ENCODE measurements at regions not wholly inside any gene's neighbourhood (a gene's known extent, or its start where the extent isn't known, plus 50 kb on each side); places are given as distances from the start of the nearest gene placed in this dataset.

- TF ChIP-seq CTCF (IDR thresholded peaks at IDR 0.05), result no peak
- no peak for TF ChIP-seq POLR2AphosphoS5 (IDR thresholded peaks at IDR 0.05; ENCODE audit: low read depth, low read length)
- TF ChIP-seq, protein P1, sequence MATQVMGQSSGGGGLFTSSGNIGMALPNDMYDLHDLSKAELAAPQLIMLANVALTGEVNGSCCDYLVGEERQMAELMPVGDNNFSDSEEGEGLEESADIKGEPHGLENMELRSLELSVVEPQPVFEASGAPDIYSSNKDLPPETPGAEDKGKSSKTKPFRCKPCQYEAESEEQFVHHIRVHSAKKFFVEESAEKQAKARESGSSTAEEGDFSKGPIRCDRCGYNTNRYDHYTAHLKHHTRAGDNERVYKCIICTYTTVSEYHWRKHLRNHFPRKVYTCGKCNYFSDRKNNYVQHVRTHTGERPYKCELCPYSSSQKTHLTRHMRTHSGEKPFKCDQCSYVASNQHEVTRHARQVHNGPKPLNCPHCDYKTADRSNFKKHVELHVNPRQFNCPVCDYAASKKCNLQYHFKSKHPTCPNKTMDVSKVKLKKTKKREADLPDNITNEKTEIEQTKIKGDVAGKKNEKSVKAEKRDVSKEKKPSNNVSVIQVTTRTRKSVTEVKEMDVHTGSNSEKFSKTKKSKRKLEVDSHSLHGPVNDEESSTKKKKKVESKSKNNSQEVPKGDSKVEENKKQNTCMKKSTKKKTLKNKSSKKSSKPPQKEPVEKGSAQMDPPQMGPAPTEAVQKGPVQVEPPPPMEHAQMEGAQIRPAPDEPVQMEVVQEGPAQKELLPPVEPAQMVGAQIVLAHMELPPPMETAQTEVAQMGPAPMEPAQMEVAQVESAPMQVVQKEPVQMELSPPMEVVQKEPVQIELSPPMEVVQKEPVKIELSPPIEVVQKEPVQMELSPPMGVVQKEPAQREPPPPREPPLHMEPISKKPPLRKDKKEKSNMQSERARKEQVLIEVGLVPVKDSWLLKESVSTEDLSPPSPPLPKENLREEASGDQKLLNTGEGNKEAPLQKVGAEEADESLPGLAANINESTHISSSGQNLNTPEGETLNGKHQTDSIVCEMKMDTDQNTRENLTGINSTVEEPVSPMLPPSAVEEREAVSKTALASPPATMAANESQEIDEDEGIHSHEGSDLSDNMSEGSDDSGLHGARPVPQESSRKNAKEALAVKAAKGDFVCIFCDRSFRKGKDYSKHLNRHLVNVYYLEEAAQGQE (IDR thresholded peaks at IDR 0.05; ENCODE audit: insufficient read depth in 1 of 2, low read depth in 2 of 2, low read length in 1 of 2), result no peak
Measured at GRCh38 chr4:115213716-115214115, 100.3 kb upstream of the NDST4 start.
